HEK293T (cell line): ENCODE measurements at regions not wholly inside any gene's neighbourhood (a gene's known extent, or its start where the extent isn't known, plus 50 kb on each side); places are given as distances from the start of the nearest gene placed in this dataset.

ENCODE experiments used
- FOXK2 ChIP-seq: fragments of 450-650 bp; IDR thresholded peaks from 2 replicates; pipeline ENCODE4 v1.6.1; 2016; ENCODE audit warnings: mild to moderate bottlenecking
- HDGF ChIP-seq: fragments of 450-650 bp; IDR thresholded peaks from 2 replicates; pipeline ENCODE4 v1.6.1; 2017; ENCODE audit warnings: antibody characterized with exemption, borderline replicate concordance
- LEF1 ChIP-seq: fragments of 450-650 bp; IDR thresholded peaks from 2 replicates; pipeline ENCODE4 v1.6.1; 2017; ENCODE audit warnings: mild to moderate bottlenecking, borderline replicate concordance
- NFRKB ChIP-seq: fragments of 450-650 bp; IDR thresholded peaks from 2 replicates; pipeline ENCODE4 v1.6.1; 2016; ENCODE audit warnings: mild to moderate bottlenecking, moderate library complexity
- SP1 ChIP-seq: fragments of 450-650 bp; IDR thresholded peaks from 2 replicates; pipeline ENCODE4 v1.6.1; 2017

DNA sequence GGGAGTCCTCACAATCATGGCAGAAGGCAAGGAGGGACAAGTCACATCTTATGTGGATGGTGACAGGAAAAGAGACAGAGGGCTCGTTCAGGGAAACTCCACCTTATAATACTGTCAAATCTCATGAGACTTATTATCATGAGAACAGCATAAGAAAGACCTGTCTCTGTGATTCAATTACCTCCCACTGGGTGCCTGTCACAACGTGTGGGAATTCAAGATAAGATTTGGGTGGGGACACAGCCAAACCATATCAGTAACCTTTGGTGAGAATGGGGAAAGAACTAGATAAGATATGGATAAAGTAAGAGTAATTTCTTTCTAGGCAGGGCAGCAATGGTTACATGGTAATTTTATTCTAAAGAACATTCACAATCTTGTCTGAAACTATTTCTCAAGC is 344.9 kb upstream of the KLF12 start:
- TF ChIP-seq NFRKB (no peak), FOXK2 (no peak), LEF1 (no peak), SP1 (no peak), HDGF (no peak)
